HL-60 (cell line): ENCODE measurements at regions not wholly inside any gene's neighbourhood (a gene's known extent, or its start where the extent isn't known, plus 50 kb on each side); places are given as distances from the start of the nearest gene placed in this dataset.

Source experiments
- POLR2AphosphoS5 ChIP-seq: IDR thresholded peaks from 2 replicates; pipeline ENCODE4 v1.6.1; 2012; ENCODE audit warnings: low read depth
- SPI1 ChIP-seq: IDR thresholded peaks from 2 replicates; pipeline ENCODE4 v1.6.1; 2012; ENCODE audit warnings: low read depth, mild to moderate bottlenecking, borderline replicate concordance
- TF ChIP-seq, protein P1 (sequence below): IDR thresholded peaks from one replicate; pipeline ENCODE4 v1.5.1; 2011; ENCODE audit warnings: low read length, control low read depth, inconsistent platforms; ENCODE audit not compliant: insufficient read depth
- TF ChIP-seq, protein P2 (sequence below): IDR thresholded peaks from 2 replicates; pipeline ENCODE4 v1.6.1; 2012; ENCODE audit warnings: low read depth; ENCODE audit not compliant: insufficient replicate concordance

DNA sequence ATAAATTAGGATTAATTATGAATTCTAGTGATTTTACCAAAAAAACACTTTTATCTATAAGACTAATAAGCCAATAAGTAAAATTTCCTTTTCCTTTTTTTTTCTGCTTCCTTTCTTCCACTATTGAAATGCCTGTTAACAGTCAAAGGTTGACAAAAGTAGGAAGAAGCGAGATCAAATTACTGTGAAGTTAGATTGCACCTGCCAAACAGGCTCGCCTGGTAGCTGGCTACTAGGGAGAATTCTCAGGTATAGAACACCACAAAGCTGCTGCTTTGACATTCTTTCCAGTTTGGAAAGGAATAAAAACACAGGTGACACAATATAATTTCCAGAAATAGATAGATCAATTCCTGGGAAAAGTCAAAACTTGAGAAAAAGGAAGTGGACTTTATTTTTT lies 749.0 kb downstream of the NSUN3 start:
- TF ChIP-seq, protein P1, sequence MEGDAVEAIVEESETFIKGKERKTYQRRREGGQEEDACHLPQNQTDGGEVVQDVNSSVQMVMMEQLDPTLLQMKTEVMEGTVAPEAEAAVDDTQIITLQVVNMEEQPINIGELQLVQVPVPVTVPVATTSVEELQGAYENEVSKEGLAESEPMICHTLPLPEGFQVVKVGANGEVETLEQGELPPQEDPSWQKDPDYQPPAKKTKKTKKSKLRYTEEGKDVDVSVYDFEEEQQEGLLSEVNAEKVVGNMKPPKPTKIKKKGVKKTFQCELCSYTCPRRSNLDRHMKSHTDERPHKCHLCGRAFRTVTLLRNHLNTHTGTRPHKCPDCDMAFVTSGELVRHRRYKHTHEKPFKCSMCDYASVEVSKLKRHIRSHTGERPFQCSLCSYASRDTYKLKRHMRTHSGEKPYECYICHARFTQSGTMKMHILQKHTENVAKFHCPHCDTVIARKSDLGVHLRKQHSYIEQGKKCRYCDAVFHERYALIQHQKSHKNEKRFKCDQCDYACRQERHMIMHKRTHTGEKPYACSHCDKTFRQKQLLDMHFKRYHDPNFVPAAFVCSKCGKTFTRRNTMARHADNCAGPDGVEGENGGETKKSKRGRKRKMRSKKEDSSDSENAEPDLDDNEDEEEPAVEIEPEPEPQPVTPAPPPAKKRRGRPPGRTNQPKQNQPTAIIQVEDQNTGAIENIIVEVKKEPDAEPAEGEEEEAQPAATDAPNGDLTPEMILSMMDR, result no peak
- TF ChIP-seq POLR2AphosphoS5, result no peak
- TF ChIP-seq, protein P2, sequence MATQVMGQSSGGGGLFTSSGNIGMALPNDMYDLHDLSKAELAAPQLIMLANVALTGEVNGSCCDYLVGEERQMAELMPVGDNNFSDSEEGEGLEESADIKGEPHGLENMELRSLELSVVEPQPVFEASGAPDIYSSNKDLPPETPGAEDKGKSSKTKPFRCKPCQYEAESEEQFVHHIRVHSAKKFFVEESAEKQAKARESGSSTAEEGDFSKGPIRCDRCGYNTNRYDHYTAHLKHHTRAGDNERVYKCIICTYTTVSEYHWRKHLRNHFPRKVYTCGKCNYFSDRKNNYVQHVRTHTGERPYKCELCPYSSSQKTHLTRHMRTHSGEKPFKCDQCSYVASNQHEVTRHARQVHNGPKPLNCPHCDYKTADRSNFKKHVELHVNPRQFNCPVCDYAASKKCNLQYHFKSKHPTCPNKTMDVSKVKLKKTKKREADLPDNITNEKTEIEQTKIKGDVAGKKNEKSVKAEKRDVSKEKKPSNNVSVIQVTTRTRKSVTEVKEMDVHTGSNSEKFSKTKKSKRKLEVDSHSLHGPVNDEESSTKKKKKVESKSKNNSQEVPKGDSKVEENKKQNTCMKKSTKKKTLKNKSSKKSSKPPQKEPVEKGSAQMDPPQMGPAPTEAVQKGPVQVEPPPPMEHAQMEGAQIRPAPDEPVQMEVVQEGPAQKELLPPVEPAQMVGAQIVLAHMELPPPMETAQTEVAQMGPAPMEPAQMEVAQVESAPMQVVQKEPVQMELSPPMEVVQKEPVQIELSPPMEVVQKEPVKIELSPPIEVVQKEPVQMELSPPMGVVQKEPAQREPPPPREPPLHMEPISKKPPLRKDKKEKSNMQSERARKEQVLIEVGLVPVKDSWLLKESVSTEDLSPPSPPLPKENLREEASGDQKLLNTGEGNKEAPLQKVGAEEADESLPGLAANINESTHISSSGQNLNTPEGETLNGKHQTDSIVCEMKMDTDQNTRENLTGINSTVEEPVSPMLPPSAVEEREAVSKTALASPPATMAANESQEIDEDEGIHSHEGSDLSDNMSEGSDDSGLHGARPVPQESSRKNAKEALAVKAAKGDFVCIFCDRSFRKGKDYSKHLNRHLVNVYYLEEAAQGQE, result no peak
- no peak for TF ChIP-seq SPI1
